Tibial nerve (tissue), 4 donors: ENCODE measurements at regions not wholly inside any gene's neighbourhood (a gene's known extent, or its start where the extent isn't known, plus 50 kb on each side); places are given as distances from the start of the nearest gene placed in this dataset.

Experiments
- EP300 ChIP-seq, 2 donors: sonication (generic); formaldehyde crosslinking; IDR thresholded peaks; one replicate each; pipeline ENCODE4 v1.6.1; 2017; ENCODE audit warnings: antibody characterized with exemption in 2 of 2, mild to moderate bottlenecking in 1 of 2
- POLR2A ChIP-seq, 2 donors: fragments of 450-650 bp; IDR thresholded peaks; one replicate each; pipeline ENCODE4 v1.6.1; 2017; ENCODE audit warnings: antibody characterized with exemption in 2 of 2, mild to moderate bottlenecking in 2 of 2, moderate library complexity in 2 of 2
- TF ChIP-seq, protein P1 (sequence below), 5 experiments: fragments of 200-600 bp in 3 of 5; fragments of 450-650 bp in 2 of 5; sonication (generic) in 3 of 5; IDR thresholded peaks; one replicate each; pipeline ENCODE4 v1.5.1; 2016 to 2019; ENCODE audit warnings: antibody characterized with exemption in 5 of 5, mild to moderate bottlenecking in 3 of 5, moderate library complexity in 2 of 5

DNA sequence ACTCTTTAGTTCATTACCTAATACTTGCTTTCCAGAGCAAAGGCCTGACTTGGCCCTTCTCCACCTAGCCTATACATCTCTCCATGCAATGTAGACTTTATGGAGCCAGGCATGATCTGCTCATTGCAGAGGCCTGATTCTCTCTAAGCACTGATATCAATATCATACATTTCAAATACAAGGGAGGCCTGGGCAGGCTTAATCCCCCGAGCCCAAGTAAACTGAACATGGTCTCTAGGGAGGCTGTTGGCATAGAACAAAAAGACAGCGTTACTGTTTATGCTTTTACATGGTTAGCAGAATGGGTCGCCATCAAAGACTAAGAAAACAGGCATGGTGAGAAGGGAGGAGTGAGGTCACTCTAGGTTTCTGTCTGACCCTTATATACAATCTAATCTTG, 695.1 kb downstream of the ZEB2 start:
- TF ChIP-seq, protein P1, sequence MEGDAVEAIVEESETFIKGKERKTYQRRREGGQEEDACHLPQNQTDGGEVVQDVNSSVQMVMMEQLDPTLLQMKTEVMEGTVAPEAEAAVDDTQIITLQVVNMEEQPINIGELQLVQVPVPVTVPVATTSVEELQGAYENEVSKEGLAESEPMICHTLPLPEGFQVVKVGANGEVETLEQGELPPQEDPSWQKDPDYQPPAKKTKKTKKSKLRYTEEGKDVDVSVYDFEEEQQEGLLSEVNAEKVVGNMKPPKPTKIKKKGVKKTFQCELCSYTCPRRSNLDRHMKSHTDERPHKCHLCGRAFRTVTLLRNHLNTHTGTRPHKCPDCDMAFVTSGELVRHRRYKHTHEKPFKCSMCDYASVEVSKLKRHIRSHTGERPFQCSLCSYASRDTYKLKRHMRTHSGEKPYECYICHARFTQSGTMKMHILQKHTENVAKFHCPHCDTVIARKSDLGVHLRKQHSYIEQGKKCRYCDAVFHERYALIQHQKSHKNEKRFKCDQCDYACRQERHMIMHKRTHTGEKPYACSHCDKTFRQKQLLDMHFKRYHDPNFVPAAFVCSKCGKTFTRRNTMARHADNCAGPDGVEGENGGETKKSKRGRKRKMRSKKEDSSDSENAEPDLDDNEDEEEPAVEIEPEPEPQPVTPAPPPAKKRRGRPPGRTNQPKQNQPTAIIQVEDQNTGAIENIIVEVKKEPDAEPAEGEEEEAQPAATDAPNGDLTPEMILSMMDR (IDR thresholded peaks at IDR 0.05) = no peak
- TF ChIP-seq POLR2A (IDR thresholded peaks at IDR 0.05) (no peak), EP300 (IDR thresholded peaks at IDR 0.05) (no peak)
